ENCODE measurements at regions not wholly inside any gene's neighbourhood (a gene's known extent, or its start where the extent isn't known, plus 50 kb on each side); places are given as distances from the start of the nearest gene placed in this dataset.

- Histone ChIP-seq H3K4me3 (ENCODE audit: low read length) (no peak overlapping the region), H3K27ac (ENCODE audit: low read depth, low read length) (no peak overlapping the region), H3K4me1 (ENCODE audit: control insufficient read depth, low read length) (peaks cover 2% of the 10 kb centered on the region), H3K4me2 (ENCODE audit: low read length) (no peak overlapping the region), H3F3A (ENCODE audit: control insufficient read depth, insufficient read depth) (no peaks in the 10 kb centered on the region), H4K20me1 (ENCODE audit: control insufficient read depth, insufficient read depth, low read depth, low read length) (no peaks in the 10 kb centered on the region), H3K9me2 (replicated peaks; ENCODE audit: control insufficient read depth, low read length) (no peaks in the 10 kb centered on the region), H3K79me2 (ENCODE audit: control insufficient read depth, low read length) (no peaks in the 10 kb centered on the region), H3K36me3 (ENCODE audit: control insufficient read depth, low read length) (no peaks in the 10 kb centered on the region), H3K27me3 (ENCODE audit: control insufficient read depth, low read length) (no peaks in the 10 kb centered on the region), H3K9me3 (ENCODE audit: control insufficient read depth, insufficient read depth, low read length) (no peaks in the 10 kb centered on the region)
- TF ChIP-seq CTCF (IDR thresholded peaks at IDR 0.05; ENCODE audit: low read depth, low read length, poor library complexity, severe bottlenecking) (no peak), EZH2phosphoT487 (IDR thresholded peaks at IDR 0.05; ENCODE audit: borderline replicate concordance, low read length) (no peak)
Observed at GRCh38 chr3:182485301-182485700, 308.0 kb upstream of the ATP11B start.

- Histone ChIP-seq H3K27me3 (ENCODE audit: control insufficient read depth, low read length) (no peaks in the 10 kb centered on the region), H3K4me1 (ENCODE audit: control insufficient read depth, low read length) (peaks cover 14% of the 10 kb centered on the region), H3K4me3 (ENCODE audit: low read length) (no peak overlapping the region), H3K9me2 (replicated peaks; ENCODE audit: control insufficient read depth, low read length) (no peaks in the 10 kb centered on the region), H3K4me2 (ENCODE audit: low read length) (no peak overlapping the region), H3F3A (ENCODE audit: control insufficient read depth, insufficient read depth) (no peaks in the 10 kb centered on the region), H3K27ac (ENCODE audit: low read depth, low read length) (no peak overlapping the region), H3K9me3 (ENCODE audit: control insufficient read depth, insufficient read depth, low read length) (no peaks in the 10 kb centered on the region), H3K79me2 (ENCODE audit: control insufficient read depth, low read length) (no peaks in the 10 kb centered on the region), H4K20me1 (ENCODE audit: control insufficient read depth, insufficient read depth, low read depth, low read length) (no peaks in the 10 kb centered on the region), H3K36me3 (ENCODE audit: control insufficient read depth, low read length) (no peaks in the 10 kb centered on the region)
- TF ChIP-seq EZH2phosphoT487 (IDR thresholded peaks at IDR 0.05; ENCODE audit: borderline replicate concordance, low read length): no peak
- no peak for TF ChIP-seq CTCF (IDR thresholded peaks at IDR 0.05; ENCODE audit: low read depth, low read length, poor library complexity, severe bottlenecking)
Observed at GRCh38 chr3:182486463-182486862, 306.8 kb upstream of the ATP11B start.

GRCh38 chr3:182487143-182487542 is 306.2 kb upstream of the ATP11B start:
- Histone ChIP-seq H3K9me2 (replicated peaks; ENCODE audit: control insufficient read depth, low read length) (no peaks in the 10 kb centered on the region), H3K4me3 (ENCODE audit: low read length) (no peak overlapping the region), H3K9me3 (ENCODE audit: control insufficient read depth, insufficient read depth, low read length) (no peaks in the 10 kb centered on the region), H3K4me1 (ENCODE audit: control insufficient read depth, low read length) (peaks cover 20% of the 10 kb centered on the region), H3K36me3 (ENCODE audit: control insufficient read depth, low read length) (no peaks in the 10 kb centered on the region), H4K20me1 (ENCODE audit: control insufficient read depth, insufficient read depth, low read depth, low read length) (no peaks in the 10 kb centered on the region), H3K27me3 (ENCODE audit: control insufficient read depth, low read length) (no peaks in the 10 kb centered on the region), H3K4me2 (ENCODE audit: low read length) (no peak overlapping the region), H3F3A (ENCODE audit: control insufficient read depth, insufficient read depth) (no peaks in the 10 kb centered on the region), H3K79me2 (ENCODE audit: control insufficient read depth, low read length) (no peaks in the 10 kb centered on the region), H3K27ac (ENCODE audit: low read depth, low read length) (no peak overlapping the region)
- TF ChIP-seq EZH2phosphoT487 (IDR thresholded peaks at IDR 0.05; ENCODE audit: borderline replicate concordance, low read length): no peak
- TF ChIP-seq CTCF (IDR thresholded peaks at IDR 0.05; ENCODE audit: low read depth, low read length, poor library complexity, severe bottlenecking): no peak

- no peaks in the 10 kb centered on the region for H3K36me3 ChIP-seq (ENCODE audit: control insufficient read depth, low read length)
- no peak overlapping the region for H3K4me2 ChIP-seq (ENCODE audit: low read length)
- H3K9me3 ChIP-seq (ENCODE audit: control insufficient read depth, insufficient read depth, low read length): no peaks in the 10 kb centered on the region
- H3K79me2 ChIP-seq (ENCODE audit: control insufficient read depth, low read length): no peaks in the 10 kb centered on the region
- TF ChIP-seq EZH2phosphoT487 (IDR thresholded peaks at IDR 0.05; ENCODE audit: borderline replicate concordance, low read length) (no peak), CTCF (IDR thresholded peaks at IDR 0.05; ENCODE audit: low read depth, low read length, poor library complexity, severe bottlenecking) (no peak)
- no peak overlapping the region for H3K27ac ChIP-seq (ENCODE audit: low read depth, low read length)
- H3K27me3 ChIP-seq (ENCODE audit: control insufficient read depth, low read length): no peaks in the 10 kb centered on the region
- peaks cover 20% of the 10 kb centered on the region for H3K4me1 ChIP-seq (ENCODE audit: control insufficient read depth, low read length)
- no peak overlapping the region for H3K4me3 ChIP-seq (ENCODE audit: low read length)
- H4K20me1 ChIP-seq (ENCODE audit: control insufficient read depth, insufficient read depth, low read depth, low read length): no peaks in the 10 kb centered on the region
- no peaks in the 10 kb centered on the region for H3F3A ChIP-seq (ENCODE audit: control insufficient read depth, insufficient read depth)
- no peaks in the 10 kb centered on the region for H3K9me2 ChIP-seq (replicated peaks; ENCODE audit: control insufficient read depth, low read length)
Observed at GRCh38 chr3:182487611-182488010, 305.7 kb upstream of the ATP11B start.
